VCaP (cell line): ENCODE measurements at regions not wholly inside any gene's neighbourhood (a gene's known extent, or its start where the extent isn't known, plus 50 kb on each side); places are given as distances from the start of the nearest gene placed in this dataset.

Experiments used
- H3K27ac ChIP-seq: fragments of 450-650 bp; 2 replicates; pipeline ENCODE4 v1.5.1; 2017
- CTCF ChIP-seq: fragments of 450-650 bp; conservative IDR thresholded peaks from 2 replicates; pipeline ENCODE4 v1.5.1; 2017; ENCODE audit warnings: mild to moderate bottlenecking, moderate library complexity

GRCh38 chr4:184949020-184949419 lies 69.3 kb upstream of the HELT start:
- TF ChIP-seq CTCF = no peak
- H3K27ac ChIP-seq = no peak overlapping the region

GRCh38 chr4:184950117-184950830 lies 68.0 kb upstream of the HELT start:
- no peak for TF ChIP-seq CTCF
- H3K27ac ChIP-seq = no peak overlapping the region

GRCh38 chr4:184950926-184951325 lies 67.4 kb upstream of the HELT start:
- H3K27ac ChIP-seq = no peak overlapping the region
- TF ChIP-seq CTCF = no peak

- no peak overlapping the region for H3K27ac ChIP-seq
- no peak for TF ChIP-seq CTCF
These were observed 66.6 kb upstream of the HELT start for GRCh38 chr4:184951668-184952160.

- TF ChIP-seq CTCF = no peak
- no peak overlapping the region for H3K27ac ChIP-seq
These were observed 65.8 kb upstream of the HELT start for GRCh38 chr4:184952522-184952921.

GRCh38 chr4:184953421-184953945 lies 64.8 kb upstream of the HELT start:
- TF ChIP-seq CTCF = no peak
- H3K27ac ChIP-seq = no peak overlapping the region

- no peak overlapping the region for H3K27ac ChIP-seq
- TF ChIP-seq CTCF = no peak
These were observed 64.3 kb upstream of the HELT start for GRCh38 chr4:184953971-184954370.
